Activated CD8-positive, alpha-beta T cell treated with anti-CD3 and anti-CD28 coated beads for 36 hours (primary cell): ENCODE measurements at regions not wholly inside any gene's neighbourhood (a gene's known extent, or its start where the extent isn't known, plus 50 kb on each side); places are given as distances from the start of the nearest gene placed in this dataset.

Source experiments
- ATAC-seq: fragments of 200-7000 bp; cut with Tn5 transposase; one replicate; pipeline ENCODE4 v1.10.0; 2021; ENCODE audit warnings: mild to moderate bottlenecking, moderate library complexity
- CTCF ChIA-PET: fragments of 350-600 bp; sonication (Branson Sonifier 250); formaldehyde crosslinking; loops from one replicate; lab custom pipeline; 2021; ENCODE audit warnings: antibody characterized with exemption; lab: Charles Lee
- POLR2A ChIA-PET: fragments of 350-600 bp; sonication (Branson Sonifier 250); formaldehyde crosslinking; loops from one replicate; lab custom pipeline; 2021; ENCODE audit warnings: antibody characterized with exemption; lab: Charles Lee
- DNase-seq: peaks from one replicate; pipeline ENCODE4 v3.0.0-alpha.2; 2020
- H3K27ac Mint-ChIP-seq: one replicate; pipeline ENCODE4 v1.8.0; 2021; ENCODE audit warnings: mild to moderate bottlenecking, mixed read lengths
- H3K27me3 Mint-ChIP-seq: one replicate; pipeline ENCODE4 v1.8.0; 2021; ENCODE audit warnings: mixed read lengths
- H3K36me3 Mint-ChIP-seq: one replicate; pipeline ENCODE4 v1.8.0; 2021; ENCODE audit warnings: low read depth, mixed read lengths
- H3K4me1 Mint-ChIP-seq: one replicate; pipeline ENCODE4 v1.8.0; 2021; ENCODE audit warnings: low read depth, mixed read lengths
- H3K4me3 Mint-ChIP-seq: one replicate; pipeline ENCODE4 v1.8.0; 2021; ENCODE audit warnings: mild to moderate bottlenecking, moderate library complexity, mixed read lengths
- H3K9me3 Mint-ChIP-seq: one replicate; pipeline ENCODE4 v1.8.0; 2021; ENCODE audit warnings: mixed read lengths
- CTCF ChIP-seq: fragments of 200-600 bp; IDR thresholded peaks from one replicate; pipeline ENCODE4 v1.8.0; 2022; ENCODE audit warnings: antibody characterized with exemption, mild to moderate bottlenecking
- intact Hi-C: fragments of 100-400 bp; cut with micrococcal nuclease; formaldehyde crosslinking; loops from one replicate; pipeline ENCODE4 v1.10.0; 2022

GRCh38 chr15:70545526-70545925, 217.8 kb downstream of the UACA start:
- no peaks in the 10 kb centered on the region for H3K27me3 Mint-ChIP-seq
- H3K9me3 Mint-ChIP-seq: no peaks in the 10 kb centered on the region
- no peak overlapping the region for H3K27ac Mint-ChIP-seq
- peaks cover 45% of the 10 kb centered on the region for H3K4me1 Mint-ChIP-seq
- intact Hi-C loops: no loop called here
- no peak for TF ChIP-seq CTCF
- CTCF ChIA-PET: interaction anchor here (0.7 to 0.9 kb wide), 2 partner anchors 9 to 17 kb away, joined by 3 read pairs; no protein-coding TSS in a partner anchor
- no peak overlapping the region for H3K4me3 Mint-ChIP-seq
- POLR2A ChIA-PET: interaction anchor here (0.5 to 2.1 kb wide), 2 partner anchors 9 to 46 kb away, joined by 3 to 8 read pairs; no protein-coding TSS in a partner anchor
- no peaks in the 10 kb centered on the region for H3K36me3 Mint-ChIP-seq
- no peak for DNase-seq
- no peak for ATAC-seq

- no peak for ATAC-seq
- ChIA-PET CTCF (no interaction called here), POLR2A (interaction anchor here (1.6 kb wide), 1 partner anchor 13 kb away, joined by 6 read pairs; no protein-coding TSS in a partner anchor)
- Mint-ChIP-seq H3K36me3 (no peaks in the 10 kb centered on the region), H3K4me1 (peaks cover 30% of the 10 kb centered on the region), H3K4me3 (no peak overlapping the region), H3K27ac (no peak overlapping the region), H3K9me3 (no peaks in the 10 kb centered on the region), H3K27me3 (no peaks in the 10 kb centered on the region)
- intact Hi-C loops: no loop called here
- no peak for TF ChIP-seq CTCF
- DNase-seq: no peak
Measured at GRCh38 chr15:70541511-70541910, 221.8 kb downstream of the UACA start.

- no peak for TF ChIP-seq CTCF
- ATAC-seq (no peak), DNase-seq (no peak)
- Mint-ChIP-seq H3K4me1 (peaks cover 31% of the 10 kb centered on the region), H3K27me3 (no peaks in the 10 kb centered on the region), H3K36me3 (no peaks in the 10 kb centered on the region), H3K4me3 (no peak overlapping the region), H3K27ac (no peak overlapping the region), H3K9me3 (no peaks in the 10 kb centered on the region)
- CTCF ChIA-PET: no interaction called here
- intact Hi-C loops: no loop called here
- POLR2A ChIA-PET: interaction anchor here (1.6 kb wide), 1 partner anchor 14 kb away, joined by 6 read pairs; no protein-coding TSS in a partner anchor
Measured at GRCh38 chr15:70539912-70540530, 223.3 kb downstream of the UACA start.

GRCh38 chr15:70539409-70539808, 223.9 kb downstream of the UACA start:
- no peaks in the 10 kb centered on the region for H3K36me3 Mint-ChIP-seq
- CTCF ChIA-PET: no interaction called here
- DNase-seq (no peak), ATAC-seq (no peak)
- no peak overlapping the region for H3K27ac Mint-ChIP-seq
- intact Hi-C loops: no loop called here
- peaks cover 30% of the 10 kb centered on the region for H3K4me1 Mint-ChIP-seq
- no peaks in the 10 kb centered on the region for H3K27me3 Mint-ChIP-seq
- TF ChIP-seq CTCF: no peak
- no peaks in the 10 kb centered on the region for H3K9me3 Mint-ChIP-seq
- POLR2A ChIA-PET: no interaction called here
- no peak overlapping the region for H3K4me3 Mint-ChIP-seq

- ATAC-seq (no peak), DNase-seq (no peak)
- POLR2A ChIA-PET: interaction anchor here (1.2 kb wide), 2 partner anchors 10 to 15 kb away, joined by 3 read pairs; no protein-coding TSS in a partner anchor
- Mint-ChIP-seq H3K27ac (no peak overlapping the region), H3K36me3 (no peaks in the 10 kb centered on the region), H3K27me3 (no peaks in the 10 kb centered on the region), H3K9me3 (no peaks in the 10 kb centered on the region), H3K4me1 (peaks cover 36% of the 10 kb centered on the region), H3K4me3 (no peak overlapping the region)
- CTCF ChIA-PET: interaction anchor here (0.9 to 4.6 kb wide), 3 partner anchors 8 to 48 kb away, joined by 3 to 15 read pairs (median 3); no protein-coding TSS in a partner anchor
- intact Hi-C loops: no loop called here
- no peak for TF ChIP-seq CTCF
Measured at GRCh38 chr15:70538278-70538677, 225.1 kb downstream of the UACA start.
